Adrenal gland (tissue), 9 donors: ENCODE measurements at regions not wholly inside any gene's neighbourhood (a gene's known extent, or its start where the extent isn't known, plus 50 kb on each side); places are given as distances from the start of the nearest gene placed in this dataset.
"Not testable (repeated sequence)": the region's sequence is repeated elsewhere in the genome, so short reads cannot be mapped to it uniquely, and the experiment has no call there.

Experiments
- DNase-seq, 7 donors: peaks; one replicate each; pipeline ENCODE4 v3.0.0-alpha.2; 2019 to 2020
- H3K27ac ChIP-seq, 5 donors: fragments of 200-600 bp; sonication (generic) in 4 of 5; 1 replicate in 3 of 5; 2 replicates in 2 of 5; pipeline versions ENCODE4 v1.5.1 to v1.8.0; 2016 to 2020; ENCODE audit warnings: mild to moderate bottlenecking in 1 of 5
- H3K27me3 ChIP-seq: fragments of 200-600 bp; 2 replicates; pipeline ENCODE4 v1.8.0; 2021
- H3K36me3 ChIP-seq, 2 donors: fragments of 200-600 bp; replicated peaks in 1 of 2; 1 replicate in 1 of 2; 2 replicates in 1 of 2; pipeline versions ENCODE4 v1.5.1 to v1.8.0; 2018 to 2022
- H3K4me1 ChIP-seq, 2 donors: fragments of 200-600 bp; replicated peaks in 1 of 2; 1 replicate in 1 of 2; 2 replicates in 1 of 2; pipeline versions ENCODE4 v1.5.1 to v1.8.0; 2018 to 2021
- H3K4me3 ChIP-seq, 4 donors: fragments of 200-600 bp; sonication (generic) in 3 of 4; one replicate each; pipeline ENCODE4 v1.5.1; 2016 to 2018
- H3K9me3 ChIP-seq, 3 donors: fragments of 200-600 bp; sonication (generic) in 1 of 3; replicated peaks in 1 of 3; 1 replicate in 2 of 3; 2 replicates in 1 of 3; pipeline versions ENCODE4 v1.5.1 to v1.8.0; 2016 to 2021
- CTCF ChIP-seq, 6 experiments: fragments of 450-650 bp in 4 of 6; fragments of 200-600 bp in 2 of 6; sonication (generic) in 1 of 6; IDR thresholded peaks; 1 replicate in 5 of 6; 2 replicates in 1 of 6; pipeline versions ENCODE4 v1.5.1 to v1.8.0; 2016 to 2021; ENCODE audit warnings: antibody characterized with exemption in 6 of 6, mild to moderate bottlenecking in 2 of 6, moderate library complexity in 1 of 6
- POLR2A ChIP-seq, 2 donors: fragments of 450-650 bp; IDR thresholded peaks; one replicate each; pipeline ENCODE4 v1.6.1; 2017; ENCODE audit warnings: antibody characterized with exemption in 2 of 2, mild to moderate bottlenecking in 2 of 2, moderate library complexity in 1 of 2
- WGBS, 4 donors: extraction: QIAGEN DNeasy Blood & Tissue Kit in 2 of 4; methylation state at CpG; one replicate each; pipeline versions ENCODE4 v1.1.5 to v1.1.7; 2013 to 2017; 5-methylcytosine and 5-hydroxymethylcytosine counted together
- intact Hi-C, 2 donors: fragments of 100-400 bp; cut with DNase I; formaldehyde crosslinking; loops; one replicate each; pipeline versions ENCODE4 v1.14.1 to v1.15.0; 2022 to 2023
- donor health status: healthy with polysubstance abuse.
- donor health status: Bipolar disorder and iron deficiency.
- donor health status: DM: yes; HTN: yes; CAD: no.
- donor health status: DM: no; HTN: no; CAD: no.
- donor health status: DM: no; HTN: no; CAD: no.

- no peaks in the 10 kb centered on the region for H3K36me3 ChIP-seq
- DNase-seq, result no peak
- no peak overlapping the region for H3K27ac ChIP-seq
- no peaks in the 10 kb centered on the region for H3K27me3 ChIP-seq
- H3K9me3 ChIP-seq, result no peaks in the 10 kb centered on the region
- 89 to 97% (median 92%) methylated on average over 2 of the region's 2 CpGs for WGBS, 4 donors
- no peak for TF ChIP-seq CTCF (IDR thresholded peaks at IDR 0.05)
- no peak for TF ChIP-seq POLR2A (IDR thresholded peaks at IDR 0.05)
- no peaks in the 10 kb centered on the region for H3K4me1 ChIP-seq
- intact Hi-C loops, result no loop called here
- no peak overlapping the region for H3K4me3 ChIP-seq
Observed at GRCh38 chr5:69013481-69013880, 80.3 kb upstream of the SLC30A5 start.

GRCh38 chr5:69014007-69014406 lies 79.8 kb upstream of the SLC30A5 start:
- H3K27me3 ChIP-seq, H3K9me3 ChIP-seq, H3K27ac ChIP-seq, H3K36me3 ChIP-seq, H3K4me3 ChIP-seq, DNase-seq, H3K4me1 ChIP-seq, intact Hi-C loops: not testable (repeated sequence)
- WGBS, 4 donors, result 87 to 90% (median 89%) methylated on average over 2 of the region's 2 CpGs

GRCh38 chr5:69019668-69020375 lies 74.0 kb upstream of the SLC30A5 start:
- Histone ChIP-seq H3K36me3 (no peaks in the 10 kb centered on the region), H3K4me3 (no peak overlapping the region), H3K27ac (no peak overlapping the region), H3K27me3 (no peaks in the 10 kb centered on the region), H3K4me1 (no peaks in the 10 kb centered on the region), H3K9me3 (no peaks in the 10 kb centered on the region)
- intact Hi-C loops, result no loop called here
- no peak for TF ChIP-seq POLR2A (IDR thresholded peaks at IDR 0.05)
- no peak for TF ChIP-seq CTCF (IDR thresholded peaks at IDR 0.05)
- no peak for DNase-seq
- WGBS, 4 donors, result 62 to 74% (median 67%) methylated on average over 6 of the region's 6 CpGs

GRCh38 chr5:69024241-69024651 lies 69.6 kb upstream of the SLC30A5 start:
- Histone ChIP-seq H3K4me1 (no peaks in the 10 kb centered on the region), H3K27ac (no peak overlapping the region), H3K4me3 (no peak overlapping the region), H3K36me3 (no peaks in the 10 kb centered on the region), H3K9me3 (no peaks in the 10 kb centered on the region), H3K27me3 (no peaks in the 10 kb centered on the region)
- DNase-seq, result peak in 5 of 7 donors; percentile 16 to 26 (median 21)
- WGBS, 4 donors, result 50 to 58% (median 51%) methylated on average over 5 of the region's 5 CpGs
- intact Hi-C loops, result no loop called here
- peak; percentile 35 to 61 (median 58) for TF ChIP-seq CTCF (IDR thresholded peaks at IDR 0.05)
- no peak for TF ChIP-seq POLR2A (IDR thresholded peaks at IDR 0.05)

- TF ChIP-seq CTCF (IDR thresholded peaks at IDR 0.05) (no peak), POLR2A (IDR thresholded peaks at IDR 0.05) (no peak)
- Histone ChIP-seq H3K27me3 (no peaks in the 10 kb centered on the region), H3K4me3 (no peak overlapping the region), H3K27ac (peak overlapping the region in 1 of 5 donors; percentile 4), H3K9me3 (no peaks in the 10 kb centered on the region), H3K4me1 (no peaks in the 10 kb centered on the region), H3K36me3 (no peaks in the 10 kb centered on the region)
- DNase-seq, result no peak
- intact Hi-C loops, result no loop called here
- WGBS, 4 donors, result 91 to 96% (median 92%) methylated on average over 1 of the region's 1 CpG
Observed at GRCh38 chr5:69029292-69029691, 64.5 kb upstream of the SLC30A5 start.
